AG04449 (cell line): ENCODE measurements at regions not wholly inside any gene's neighbourhood (a gene's known extent, or its start where the extent isn't known, plus 50 kb on each side); places are given as distances from the start of the nearest gene placed in this dataset.

Source experiments
- CTCF ChIA-PET: fragments of 350-600 bp; formaldehyde crosslinking; extraction: SDS; loops from one replicate; lab custom pipeline; 2021; ENCODE audit warnings: antibody characterized with exemption; lab: Yijun Ruan, JAX
- POLR2A ChIA-PET: fragments of 400-600, 350-600 bp; formaldehyde crosslinking; extraction: SDS; loops from one replicate; lab custom pipeline; 2020; ENCODE audit warnings: antibody characterized with exemption, inconsistent platforms; lab: Yijun Ruan, JAX
- DNase-seq: peaks from one replicate; pipeline ENCODE4 v3.0.0-alpha.2; 2010; ENCODE audit warnings: low read depth, low spot score
- H3K4me3 ChIP-seq: 2 replicates; pipeline ENCODE4 v1.5.1; 2011; ENCODE audit warnings: low read depth, mild to moderate bottlenecking, control low read depth, low read length
- TF ChIP-seq, protein P1 (sequence below): IDR thresholded peaks from one replicate; pipeline ENCODE4 v1.5.1; 2011; ENCODE audit warnings: mild to moderate bottlenecking, moderate library complexity, low read length, control low read depth, inconsistent platforms; ENCODE audit not compliant: insufficient read depth; ENCODE audit errors: missing control alignments

DNA sequence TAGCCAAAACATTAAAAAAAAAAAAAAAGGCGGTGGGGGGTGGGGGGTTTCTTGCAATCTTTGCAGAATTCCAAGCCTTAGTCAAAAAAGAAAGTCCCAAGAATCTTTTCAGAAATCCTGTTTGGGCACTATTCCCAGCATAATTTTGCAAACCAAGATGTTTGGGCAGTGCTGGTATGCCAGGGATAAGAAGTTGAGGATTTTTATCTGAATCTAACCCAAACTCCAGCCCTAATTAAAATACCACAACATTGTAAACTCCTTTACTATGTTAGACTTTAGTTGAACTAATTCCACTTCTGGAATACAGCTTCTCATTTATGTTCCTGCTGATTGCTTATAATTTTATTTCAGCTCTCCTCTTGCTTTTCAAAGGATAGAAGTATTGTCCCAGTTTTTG is 504.1 kb upstream of the ADGRL2 start:
- ChIA-PET CTCF (no interaction called here), POLR2A (interaction anchor here (0.7 kb wide), 1 partner anchor 138 kb away, joined by 3 read pairs; no protein-coding TSS in a partner anchor)
- TF ChIP-seq, protein P1, sequence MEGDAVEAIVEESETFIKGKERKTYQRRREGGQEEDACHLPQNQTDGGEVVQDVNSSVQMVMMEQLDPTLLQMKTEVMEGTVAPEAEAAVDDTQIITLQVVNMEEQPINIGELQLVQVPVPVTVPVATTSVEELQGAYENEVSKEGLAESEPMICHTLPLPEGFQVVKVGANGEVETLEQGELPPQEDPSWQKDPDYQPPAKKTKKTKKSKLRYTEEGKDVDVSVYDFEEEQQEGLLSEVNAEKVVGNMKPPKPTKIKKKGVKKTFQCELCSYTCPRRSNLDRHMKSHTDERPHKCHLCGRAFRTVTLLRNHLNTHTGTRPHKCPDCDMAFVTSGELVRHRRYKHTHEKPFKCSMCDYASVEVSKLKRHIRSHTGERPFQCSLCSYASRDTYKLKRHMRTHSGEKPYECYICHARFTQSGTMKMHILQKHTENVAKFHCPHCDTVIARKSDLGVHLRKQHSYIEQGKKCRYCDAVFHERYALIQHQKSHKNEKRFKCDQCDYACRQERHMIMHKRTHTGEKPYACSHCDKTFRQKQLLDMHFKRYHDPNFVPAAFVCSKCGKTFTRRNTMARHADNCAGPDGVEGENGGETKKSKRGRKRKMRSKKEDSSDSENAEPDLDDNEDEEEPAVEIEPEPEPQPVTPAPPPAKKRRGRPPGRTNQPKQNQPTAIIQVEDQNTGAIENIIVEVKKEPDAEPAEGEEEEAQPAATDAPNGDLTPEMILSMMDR: no peak
- H3K4me3 ChIP-seq: no peak overlapping the region
- no peak for DNase-seq

DNA sequence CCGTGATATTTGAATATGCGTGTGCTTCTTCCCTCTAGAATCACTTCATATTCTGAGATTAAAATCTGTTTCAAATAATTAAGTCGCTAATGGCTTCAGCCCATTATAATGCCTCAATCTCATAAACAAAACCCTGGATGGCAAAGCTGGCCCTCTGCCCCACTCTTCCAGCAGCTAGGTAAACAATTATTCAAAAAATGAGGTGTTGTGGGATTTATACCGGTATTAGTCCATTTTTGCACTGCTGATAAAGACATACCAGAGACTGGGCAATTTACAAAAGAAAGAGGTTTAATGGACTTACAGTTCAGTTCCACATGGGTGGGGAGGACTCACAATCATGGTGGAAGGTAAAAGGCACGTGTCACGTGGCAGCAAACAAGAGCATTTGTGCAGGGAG is 510.4 kb upstream of the ADGRL2 start:
- POLR2A ChIA-PET: no interaction called here
- DNase-seq: no peak
- CTCF ChIA-PET: interaction anchor here (0.6 kb wide), 1 partner anchor 389 kb away, joined by 3 read pairs; no protein-coding TSS in a partner anchor
- TF ChIP-seq, protein P1: no peak
- H3K4me3 ChIP-seq: no peak overlapping the region

DNA sequence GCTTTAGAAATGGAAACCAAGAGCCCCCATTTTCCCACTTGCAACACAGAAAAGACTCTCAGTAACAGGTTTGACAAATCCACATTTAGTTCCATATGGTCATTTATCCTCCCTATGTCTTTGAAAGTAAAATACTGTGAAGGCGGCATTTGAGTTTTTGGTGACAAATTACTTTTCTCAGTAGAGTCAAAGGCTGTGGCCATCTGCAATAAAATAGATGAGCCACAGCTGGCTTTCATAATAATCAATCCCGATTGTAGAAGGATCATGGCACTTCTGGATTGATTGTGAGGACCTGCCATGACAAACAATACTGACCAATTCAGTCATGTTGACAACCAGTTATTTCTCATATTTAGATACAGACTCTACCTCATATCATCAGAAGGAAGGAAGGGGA is 512.0 kb upstream of the ADGRL2 start:
- no peak for DNase-seq
- H3K4me3 ChIP-seq: no peak overlapping the region
- TF ChIP-seq, protein P1: no peak
- POLR2A ChIA-PET: no interaction called here
- CTCF ChIA-PET: no interaction called here

DNA sequence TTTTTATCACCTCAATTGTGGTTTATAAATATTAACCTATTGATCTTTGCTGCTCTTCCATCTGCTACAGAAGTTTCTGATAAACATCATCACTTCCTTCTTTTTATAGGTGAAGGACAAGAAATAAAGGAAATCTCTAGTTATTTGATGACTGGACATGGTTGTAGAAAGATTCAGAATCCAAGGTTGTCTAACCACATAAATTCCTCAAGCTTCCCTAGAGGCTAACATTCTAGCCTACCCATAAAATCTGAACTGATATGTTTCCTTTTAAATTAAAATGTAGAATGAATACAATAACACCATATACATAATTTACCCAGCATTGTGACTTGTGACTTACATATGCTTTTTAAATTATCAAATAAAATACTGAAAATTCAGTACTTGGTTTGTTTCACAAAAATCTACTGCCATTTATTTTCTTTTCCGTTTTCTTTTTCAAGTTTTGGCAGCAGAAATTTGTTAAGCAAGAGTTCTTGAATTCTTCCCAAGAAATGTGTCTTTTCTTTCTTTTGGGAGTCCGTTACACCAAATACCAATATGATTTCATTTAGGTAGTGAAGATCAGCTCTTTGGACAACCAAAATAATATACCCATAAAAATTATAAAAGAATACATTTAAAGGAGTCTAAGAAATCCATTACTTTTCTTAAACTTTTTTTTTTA is 513.2 kb upstream of the ADGRL2 start:
- DNase-seq: no peak
- ChIA-PET CTCF (no interaction called here), POLR2A (no interaction called here)
- H3K4me3 ChIP-seq: no peak overlapping the region
- TF ChIP-seq, protein P1: no peak

DNA sequence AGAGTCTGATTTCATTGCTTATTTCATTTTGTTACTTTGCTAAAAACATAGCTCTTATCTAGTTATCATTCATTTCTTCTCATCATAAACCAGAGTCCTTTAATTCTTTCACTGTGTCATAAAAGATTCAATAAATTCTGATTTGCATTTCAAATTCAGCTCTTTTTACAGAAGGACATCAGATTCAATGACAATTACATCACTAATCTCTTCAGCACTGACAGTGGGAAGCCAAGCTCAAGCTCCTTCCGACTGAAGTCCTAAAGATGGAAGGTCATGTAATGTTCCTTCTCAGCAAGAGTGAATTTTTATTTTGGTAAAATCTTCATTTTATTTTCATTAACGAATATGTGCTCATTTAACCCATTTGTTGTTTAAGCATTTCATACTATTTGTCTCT is 530.7 kb upstream of the ADGRL2 start:
- CTCF ChIA-PET: no interaction called here

DNA sequence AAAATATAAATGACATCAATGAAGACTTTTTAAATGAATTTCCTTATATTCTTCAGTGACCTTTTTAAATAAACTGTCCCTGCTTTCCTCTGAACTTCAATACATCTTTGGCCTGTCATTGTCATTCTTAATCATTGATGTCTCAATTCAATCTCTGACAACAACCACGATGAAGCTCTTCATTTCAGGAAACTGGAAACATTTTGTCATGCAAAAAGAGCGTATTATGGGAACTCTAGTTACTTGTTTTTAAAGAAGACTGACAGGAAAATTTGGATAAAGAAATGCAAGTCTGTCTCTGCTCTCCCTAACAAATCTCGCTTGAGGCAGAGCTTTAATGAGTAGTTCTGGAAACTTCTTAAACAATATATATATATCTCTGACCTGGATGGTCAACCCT is 535.8 kb upstream of the ADGRL2 start:
- TF ChIP-seq, protein P1: no peak
- POLR2A ChIA-PET: no interaction called here
- CTCF ChIA-PET: no interaction called here
- DNase-seq: no peak
- H3K4me3 ChIP-seq: no peak overlapping the region

More for the DNA sequence above, 530.7 kb upstream of the ADGRL2 start:
- no peak for DNase-seq
- TF ChIP-seq, protein P1: no peak
- H3K4me3 ChIP-seq: no peak overlapping the region
- POLR2A ChIA-PET: no interaction called here
